Activated CD8-positive, alpha-beta memory T cell treated with anti-CD3 and anti-CD28 coated beads, Interleukin-2, amount 10 ng/mL, durations not matched to agents 7 days and 5 days (primary cell): ENCODE measurements at regions not wholly inside any gene's neighbourhood (a gene's known extent, or its start where the extent isn't known, plus 50 kb on each side); places are given as distances from the start of the nearest gene placed in this dataset.

Experiments
- ATAC-seq: fragments of 150-1000 bp; cut with Tn5 transposase; one replicate; pipeline ENCODE4 v1.10.0; 2021; ENCODE audit warnings: moderate library complexity
- CTCF ChIA-PET: fragments of 350-600 bp; sonication (Branson Sonifier 250); formaldehyde crosslinking; loops from one replicate; lab custom pipeline; 2021; ENCODE audit warnings: antibody characterized with exemption; lab: Charles Lee
- DNase-seq: peaks from one replicate; pipeline ENCODE4 v3.0.0-alpha.2; 2020
- H3K27ac Mint-ChIP-seq: one replicate; pipeline ENCODE4 v1.8.0; 2021; ENCODE audit warnings: mild to moderate bottlenecking, mixed read lengths
- H3K27me3 Mint-ChIP-seq: one replicate; pipeline ENCODE4 v1.8.0; 2021; ENCODE audit warnings: mixed read lengths
- H3K36me3 Mint-ChIP-seq: one replicate; pipeline ENCODE4 v1.8.0; 2021; ENCODE audit warnings: mild to moderate bottlenecking, mixed read lengths
- H3K4me1 Mint-ChIP-seq: one replicate; pipeline ENCODE4 v1.8.0; 2021; ENCODE audit warnings: mixed read lengths
- H3K4me3 Mint-ChIP-seq: one replicate; pipeline ENCODE4 v1.8.0; 2021; ENCODE audit warnings: mild to moderate bottlenecking, moderate library complexity, mixed read lengths
- H3K9me3 Mint-ChIP-seq: one replicate; pipeline ENCODE4 v1.8.0; 2022; ENCODE audit warnings: low read depth, mixed read lengths

GRCh38 chr20:52775786-52776185 lies 196.4 kb upstream of the TSHZ2 start:
- H3K9me3 Mint-ChIP-seq = no peaks in the 10 kb centered on the region
- CTCF ChIA-PET = no interaction called here
- no peak for ATAC-seq
- H3K36me3 Mint-ChIP-seq = no peaks in the 10 kb centered on the region
- no peak for DNase-seq
- no peak overlapping the region for H3K4me3 Mint-ChIP-seq
- no peaks in the 10 kb centered on the region for H3K4me1 Mint-ChIP-seq
- H3K27ac Mint-ChIP-seq = no peak overlapping the region
- H3K27me3 Mint-ChIP-seq = peaks cover 8% of the 10 kb centered on the region

- Mint-ChIP-seq H3K27ac (no peak overlapping the region), H3K27me3 (no peaks in the 10 kb centered on the region), H3K4me1 (no peaks in the 10 kb centered on the region), H3K4me3 (no peak overlapping the region), H3K9me3 (no peaks in the 10 kb centered on the region), H3K36me3 (no peaks in the 10 kb centered on the region)
- ATAC-seq = no peak
- CTCF ChIA-PET = no interaction called here
- DNase-seq = no peak
These were observed 203.5 kb upstream of the TSHZ2 start for GRCh38 chr20:52768694-52769093.

GRCh38 chr20:52766645-52767435 lies 205.3 kb upstream of the TSHZ2 start:
- no peak for DNase-seq
- Mint-ChIP-seq H3K9me3 (no peaks in the 10 kb centered on the region), H3K27me3 (no peaks in the 10 kb centered on the region), H3K4me1 (no peaks in the 10 kb centered on the region), H3K27ac (no peak overlapping the region), H3K4me3 (no peak overlapping the region), H3K36me3 (no peaks in the 10 kb centered on the region)
- CTCF ChIA-PET = no interaction called here
- no peak for ATAC-seq

- H3K4me1 Mint-ChIP-seq = no peaks in the 10 kb centered on the region
- H3K4me3 Mint-ChIP-seq = no peak overlapping the region
- H3K27me3 Mint-ChIP-seq = no peaks in the 10 kb centered on the region
- no peak overlapping the region for H3K27ac Mint-ChIP-seq
- H3K9me3 Mint-ChIP-seq = no peaks in the 10 kb centered on the region
- DNase-seq (no peak), ATAC-seq (no peak)
- H3K36me3 Mint-ChIP-seq = no peaks in the 10 kb centered on the region
- CTCF ChIA-PET = no interaction called here
These were observed 208.8 kb upstream of the TSHZ2 start for GRCh38 chr20:52763321-52763853.

- no peaks in the 10 kb centered on the region for H3K9me3 Mint-ChIP-seq
- DNase-seq (no peak), ATAC-seq (no peak)
- H3K27me3 Mint-ChIP-seq = no peaks in the 10 kb centered on the region
- no peak overlapping the region for H3K4me3 Mint-ChIP-seq
- no peaks in the 10 kb centered on the region for H3K4me1 Mint-ChIP-seq
- CTCF ChIA-PET = no interaction called here
- no peak overlapping the region for H3K27ac Mint-ChIP-seq
- H3K36me3 Mint-ChIP-seq = no peaks in the 10 kb centered on the region
These were observed 210.3 kb upstream of the TSHZ2 start for GRCh38 chr20:52761867-52762266.

- Mint-ChIP-seq H3K9me3 (no peaks in the 10 kb centered on the region), H3K4me3 (no peak overlapping the region), H3K4me1 (no peaks in the 10 kb centered on the region), H3K27ac (no peak overlapping the region), H3K27me3 (no peaks in the 10 kb centered on the region), H3K36me3 (no peaks in the 10 kb centered on the region)
- CTCF ChIA-PET = no interaction called here
- no peak for ATAC-seq
- DNase-seq = no peak
These were observed 211.4 kb upstream of the TSHZ2 start for GRCh38 chr20:52760791-52761190.

- no peaks in the 10 kb centered on the region for H3K9me3 Mint-ChIP-seq
- DNase-seq (no peak), ATAC-seq (no peak)
- no peak overlapping the region for H3K27ac Mint-ChIP-seq
- no peak overlapping the region for H3K4me3 Mint-ChIP-seq
- H3K36me3 Mint-ChIP-seq = no peaks in the 10 kb centered on the region
- CTCF ChIA-PET = no interaction called here
- no peaks in the 10 kb centered on the region for H3K27me3 Mint-ChIP-seq
- no peaks in the 10 kb centered on the region for H3K4me1 Mint-ChIP-seq
These were observed 214.7 kb upstream of the TSHZ2 start for GRCh38 chr20:52757411-52757810.

- Mint-ChIP-seq H3K4me3 (no peak overlapping the region), H3K27me3 (no peaks in the 10 kb centered on the region), H3K27ac (no peak overlapping the region), H3K36me3 (no peaks in the 10 kb centered on the region), H3K4me1 (no peaks in the 10 kb centered on the region), H3K9me3 (no peaks in the 10 kb centered on the region)
- CTCF ChIA-PET = no interaction called here
- no peak for ATAC-seq
- no peak for DNase-seq
These were observed 216.4 kb upstream of the TSHZ2 start for GRCh38 chr20:52755744-52756143.

GRCh38 chr20:52754366-52754765 lies 217.8 kb upstream of the TSHZ2 start:
- ATAC-seq = no peak
- no peak for DNase-seq
- Mint-ChIP-seq H3K4me1 (no peaks in the 10 kb centered on the region), H3K4me3 (no peak overlapping the region), H3K36me3 (no peaks in the 10 kb centered on the region), H3K27ac (no peak overlapping the region), H3K9me3 (no peaks in the 10 kb centered on the region), H3K27me3 (no peaks in the 10 kb centered on the region)
- CTCF ChIA-PET = no interaction called here

GRCh38 chr20:52752023-52752422 lies 220.1 kb upstream of the TSHZ2 start:
- H3K27me3 Mint-ChIP-seq = no peaks in the 10 kb centered on the region
- no peaks in the 10 kb centered on the region for H3K9me3 Mint-ChIP-seq
- H3K4me1 Mint-ChIP-seq = no peaks in the 10 kb centered on the region
- CTCF ChIA-PET = no interaction called here
- H3K27ac Mint-ChIP-seq = no peak overlapping the region
- no peaks in the 10 kb centered on the region for H3K36me3 Mint-ChIP-seq
- ATAC-seq = no peak
- no peak for DNase-seq
- H3K4me3 Mint-ChIP-seq = no peak overlapping the region

- CTCF ChIA-PET = no interaction called here
- no peaks in the 10 kb centered on the region for H3K9me3 Mint-ChIP-seq
- DNase-seq = no peak
- no peaks in the 10 kb centered on the region for H3K4me1 Mint-ChIP-seq
- no peaks in the 10 kb centered on the region for H3K36me3 Mint-ChIP-seq
- H3K27me3 Mint-ChIP-seq = no peaks in the 10 kb centered on the region
- no peak for ATAC-seq
- H3K27ac Mint-ChIP-seq = no peak overlapping the region
- H3K4me3 Mint-ChIP-seq = no peak overlapping the region
These were observed 220.6 kb upstream of the TSHZ2 start for GRCh38 chr20:52751571-52751970.

- no peaks in the 10 kb centered on the region for H3K4me1 Mint-ChIP-seq
- no peaks in the 10 kb centered on the region for H3K9me3 Mint-ChIP-seq
- CTCF ChIA-PET = no interaction called here
- no peaks in the 10 kb centered on the region for H3K36me3 Mint-ChIP-seq
- H3K27ac Mint-ChIP-seq = no peak overlapping the region
- no peak for ATAC-seq
- H3K27me3 Mint-ChIP-seq = no peaks in the 10 kb centered on the region
- DNase-seq = no peak
- no peak overlapping the region for H3K4me3 Mint-ChIP-seq
These were observed 222.2 kb upstream of the TSHZ2 start for GRCh38 chr20:52749938-52750337.

GRCh38 chr20:52748990-52749389 lies 223.2 kb upstream of the TSHZ2 start:
- H3K4me1 Mint-ChIP-seq = no peaks in the 10 kb centered on the region
- H3K36me3 Mint-ChIP-seq = no peaks in the 10 kb centered on the region
- DNase-seq (no peak), ATAC-seq (no peak)
- no peaks in the 10 kb centered on the region for H3K9me3 Mint-ChIP-seq
- CTCF ChIA-PET = no interaction called here
- no peak overlapping the region for H3K27ac Mint-ChIP-seq
- no peak overlapping the region for H3K4me3 Mint-ChIP-seq
- no peaks in the 10 kb centered on the region for H3K27me3 Mint-ChIP-seq

- Mint-ChIP-seq H3K4me1 (no peaks in the 10 kb centered on the region), H3K4me3 (no peak overlapping the region), H3K9me3 (no peaks in the 10 kb centered on the region), H3K36me3 (no peaks in the 10 kb centered on the region), H3K27me3 (peaks cover 2% of the 10 kb centered on the region), H3K27ac (no peak overlapping the region)
- no peak for DNase-seq
- CTCF ChIA-PET = no interaction called here
- ATAC-seq = no peak
These were observed 223.7 kb upstream of the TSHZ2 start for GRCh38 chr20:52748285-52748932.
